ENCODE measurements at regions not wholly inside any gene's neighbourhood (a gene's known extent, or its start where the extent isn't known, plus 50 kb on each side); places are given as distances from the start of the nearest gene placed in this dataset.
"Not testable (repeated sequence)": the region's sequence is repeated elsewhere in the genome, so short reads cannot be mapped to it uniquely, and the experiment has no call there.

DNA sequence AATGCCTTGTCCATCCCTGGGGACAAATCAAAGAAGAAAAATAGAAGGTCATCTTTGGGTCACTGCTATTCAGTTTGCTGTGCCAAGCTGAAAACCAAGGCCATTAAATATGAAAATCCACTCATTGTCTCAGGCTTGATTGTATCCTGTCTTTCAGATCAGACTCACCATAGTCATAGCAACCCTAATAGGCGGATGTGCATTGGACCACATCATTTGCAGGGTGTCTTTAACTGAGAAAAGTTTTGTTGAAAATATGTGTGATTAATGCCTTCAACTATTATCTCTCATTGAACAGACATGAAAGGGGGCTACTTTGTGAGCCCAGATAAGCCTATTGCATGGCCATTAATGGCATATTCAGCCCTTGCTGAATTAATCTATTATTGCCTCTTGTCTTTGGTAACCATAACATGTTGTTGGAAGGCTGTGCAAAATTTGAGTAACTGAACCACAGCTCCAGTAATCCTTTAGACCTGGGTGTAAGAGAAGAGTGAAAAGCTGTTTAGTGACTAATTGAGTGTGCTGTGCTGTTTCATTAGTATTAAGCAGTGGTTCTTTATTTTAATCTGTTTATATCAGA is 453.6 kb upstream of the EPHA5 start:
- no peak for DNase-seq

DNA sequence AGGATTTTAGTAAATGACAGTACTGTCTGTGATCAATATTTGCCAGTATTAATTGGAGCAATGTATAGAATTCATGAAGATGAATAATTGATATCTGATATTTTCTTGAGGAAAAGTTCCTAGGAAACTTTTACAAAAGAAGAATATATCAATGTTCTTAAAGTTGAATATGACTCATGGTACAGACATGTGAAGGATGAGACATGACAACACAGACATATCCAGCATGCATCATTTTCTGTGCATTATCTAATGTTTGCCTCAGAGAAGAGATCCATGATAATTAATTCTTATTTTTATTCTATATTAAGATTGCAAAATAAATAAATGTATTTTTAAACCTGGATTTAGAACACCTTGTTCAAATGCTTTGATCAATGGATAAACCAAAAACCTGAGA is 452.9 kb upstream of the EPHA5 start:
- no peak for DNase-seq

DNA sequence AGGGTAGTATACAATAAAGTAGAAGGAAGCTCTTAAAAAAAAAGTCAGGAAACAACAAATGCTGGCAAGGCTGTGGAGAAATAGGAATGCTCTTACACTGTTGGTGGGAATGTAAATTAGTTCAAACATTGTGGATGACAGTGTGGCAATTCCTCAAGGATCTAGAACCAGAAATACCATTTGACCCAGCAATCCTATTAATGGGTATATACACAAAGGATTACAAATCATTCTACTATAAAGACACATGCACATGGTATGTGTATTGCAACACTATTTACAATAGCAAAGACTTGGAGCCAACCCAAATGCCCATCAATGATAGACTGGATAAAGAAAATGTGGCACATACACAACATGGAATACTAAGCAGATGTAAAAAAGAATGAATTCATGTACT is 444.9 kb upstream of the EPHA5 start:
- DNase-seq: not testable (repeated sequence)

DNA sequence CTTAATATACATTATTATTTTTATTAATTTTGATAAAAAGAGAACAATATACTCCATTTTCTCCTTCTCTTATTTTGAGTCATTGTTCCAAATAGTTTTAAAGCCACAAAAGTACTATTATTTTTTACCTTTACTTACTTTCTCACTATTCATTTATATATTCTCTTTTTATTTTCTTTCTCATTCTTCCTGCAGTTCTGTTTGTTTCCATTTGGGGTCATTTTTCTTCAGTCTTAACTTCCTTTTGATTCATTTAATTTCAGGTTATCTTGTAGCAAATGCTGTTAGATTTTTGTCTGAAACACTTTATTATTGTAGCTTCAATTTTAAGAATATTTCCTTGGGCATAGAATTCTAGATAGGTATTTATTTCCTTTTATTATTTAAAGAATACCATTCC is 438.6 kb upstream of the EPHA5 start:
- no peak for DNase-seq

DNA sequence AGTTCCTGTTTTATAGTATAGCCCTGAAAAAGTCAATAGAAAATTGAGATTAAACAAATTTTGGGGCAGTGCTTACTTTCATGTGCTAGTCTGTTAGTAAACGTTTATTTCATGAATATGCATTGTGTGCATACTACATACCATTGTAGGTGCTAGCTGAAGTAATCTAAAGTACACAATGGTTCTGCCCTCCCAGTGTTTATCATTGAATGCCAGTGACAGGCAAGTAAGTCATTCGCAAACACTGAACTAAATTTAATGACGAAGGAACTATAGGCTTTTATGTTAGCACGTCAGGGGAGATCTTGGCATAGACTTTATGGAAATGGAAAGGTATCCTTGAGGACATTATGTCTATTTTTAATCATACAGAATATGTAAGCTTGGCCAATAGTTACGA is 426.9 kb upstream of the EPHA5 start:
- DNase-seq: no peak

DNA sequence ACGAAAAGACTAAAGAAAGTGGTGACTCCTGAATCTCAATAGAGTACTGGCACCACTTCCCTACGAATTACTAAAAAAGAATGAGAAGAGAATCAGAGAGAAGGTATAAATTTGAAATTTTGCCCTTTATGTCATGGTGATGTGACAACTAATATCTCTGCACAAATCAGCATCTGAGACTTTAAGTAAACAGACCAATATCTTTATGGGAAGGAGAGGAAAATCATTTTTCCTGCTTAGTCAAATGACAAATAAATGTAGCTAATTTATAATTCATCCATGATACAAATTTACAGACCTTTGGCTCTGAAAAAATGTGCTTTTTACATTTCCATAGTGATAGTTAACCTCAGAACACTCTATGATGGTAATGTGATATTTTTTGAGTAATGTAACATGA is 424.8 kb upstream of the EPHA5 start:
- DNase-seq: no peak

DNA sequence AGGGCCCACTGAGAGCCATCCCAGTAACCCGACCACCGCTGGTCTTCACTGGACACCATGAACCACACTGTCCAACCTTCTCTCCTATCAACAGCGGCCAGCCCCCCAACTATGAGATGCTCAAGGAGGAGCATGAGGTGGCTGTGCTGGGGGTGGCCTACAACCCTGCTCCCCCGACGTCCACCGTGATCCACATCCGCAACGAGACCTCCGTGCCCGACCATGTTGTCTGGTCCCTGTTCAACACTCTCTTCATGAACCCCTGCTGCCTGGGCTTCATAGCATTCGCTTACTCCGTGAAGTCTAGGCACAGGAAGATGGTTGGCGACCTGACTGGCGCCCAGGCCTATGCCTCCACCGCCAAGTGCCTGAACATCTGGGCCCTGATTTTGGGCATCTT is 423.8 kb upstream of the EPHA5 start:
- no peak for DNase-seq

DNA sequence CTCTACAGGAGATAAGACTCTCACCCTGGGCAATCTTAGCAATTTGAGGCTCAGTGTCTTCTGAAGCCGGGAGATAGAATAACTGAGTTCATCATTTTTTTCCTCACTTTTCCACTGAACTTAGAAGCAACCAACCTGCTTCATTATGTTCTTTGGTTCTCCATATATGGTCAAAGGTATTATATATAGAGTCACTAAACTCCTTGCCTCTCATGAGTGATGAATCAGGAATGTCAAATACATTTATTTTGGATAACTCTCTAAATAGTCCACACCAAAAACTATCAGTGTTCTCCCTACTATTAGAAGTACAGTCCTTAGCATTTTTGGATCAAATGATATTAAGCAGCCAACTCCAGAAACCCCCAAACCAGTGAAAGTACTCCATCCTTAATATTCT is 421.5 kb upstream of the EPHA5 start:
- no peak for DNase-seq

DNA sequence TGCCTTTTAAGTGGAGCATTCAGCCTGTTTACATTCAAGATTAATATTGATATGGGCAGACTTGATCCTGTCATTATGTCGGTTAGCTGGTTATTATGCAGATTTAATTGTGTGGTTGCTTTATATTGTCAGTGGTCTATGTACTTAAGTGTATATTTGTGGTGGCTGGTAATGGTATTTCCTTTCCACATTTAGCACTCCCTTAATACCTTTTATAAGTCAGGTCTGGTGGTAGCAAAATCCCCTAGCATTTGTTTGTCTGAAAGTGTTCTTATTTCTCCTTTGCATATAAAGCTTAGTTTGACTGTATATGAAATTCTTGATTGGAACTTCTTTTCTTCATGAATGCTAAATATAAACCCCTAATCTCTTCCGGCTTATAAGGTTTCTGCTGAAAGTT is 403.7 kb upstream of the EPHA5 start:
- DNase-seq: no peak

DNA sequence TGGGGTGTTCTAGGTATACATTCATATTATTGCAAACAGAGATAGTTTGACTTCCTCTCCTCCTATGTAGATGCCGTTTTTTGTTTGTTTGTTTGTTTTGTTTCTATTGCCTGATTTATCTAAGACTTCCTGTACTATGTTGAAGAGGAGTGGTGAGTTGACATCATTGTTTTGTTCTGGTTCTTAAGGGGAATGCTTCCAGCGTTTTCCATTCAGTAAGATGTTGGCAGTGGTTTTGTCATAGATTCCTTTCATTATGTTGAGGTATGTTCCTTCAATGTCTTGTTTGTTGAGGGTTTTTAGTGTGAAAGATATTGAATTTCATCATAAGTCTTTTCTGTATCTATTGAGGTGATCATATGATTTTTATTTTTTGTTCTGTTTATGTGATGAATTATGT is 401.6 kb upstream of the EPHA5 start:
- no peak for DNase-seq

DNA sequence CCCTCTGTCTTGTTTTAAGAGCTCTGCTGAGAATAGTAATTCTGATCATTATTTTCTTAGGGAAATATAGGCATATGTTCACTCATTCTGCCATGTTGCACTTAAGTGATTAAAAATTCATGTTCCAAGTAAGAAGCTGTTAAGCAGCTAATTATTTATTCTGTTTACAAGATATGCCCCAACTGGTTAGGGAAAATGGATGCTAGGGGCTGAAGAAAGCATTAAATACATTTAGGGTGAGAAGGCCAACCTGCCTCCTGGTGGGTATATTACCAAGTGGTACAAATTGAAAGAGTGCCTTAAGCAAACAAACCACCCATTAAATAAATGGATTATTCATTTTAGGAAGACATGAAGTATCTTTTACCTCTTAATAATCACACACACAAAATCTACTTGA is 392.6 kb upstream of the EPHA5 start:
- DNase-seq: no peak

DNA sequence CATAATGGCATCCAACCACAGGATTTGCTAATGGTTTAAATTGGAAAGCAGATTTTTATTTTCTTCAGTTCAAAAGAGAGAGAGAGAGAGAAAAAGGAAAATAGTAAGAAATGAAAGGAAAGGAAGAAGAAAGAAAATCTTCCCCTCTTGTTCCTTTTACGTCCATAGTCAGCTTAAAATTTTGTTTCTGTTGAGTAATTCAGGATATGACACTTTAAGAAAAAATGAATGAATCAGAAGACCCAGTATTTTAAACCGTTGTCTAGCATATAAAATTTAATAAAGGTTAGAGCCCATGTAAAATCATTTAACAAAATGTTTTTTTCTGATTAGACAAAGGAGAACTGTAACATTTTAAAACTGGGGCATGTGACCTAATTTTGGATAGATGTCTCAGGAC is 391.8 kb upstream of the EPHA5 start:
- no peak for DNase-seq

DNA sequence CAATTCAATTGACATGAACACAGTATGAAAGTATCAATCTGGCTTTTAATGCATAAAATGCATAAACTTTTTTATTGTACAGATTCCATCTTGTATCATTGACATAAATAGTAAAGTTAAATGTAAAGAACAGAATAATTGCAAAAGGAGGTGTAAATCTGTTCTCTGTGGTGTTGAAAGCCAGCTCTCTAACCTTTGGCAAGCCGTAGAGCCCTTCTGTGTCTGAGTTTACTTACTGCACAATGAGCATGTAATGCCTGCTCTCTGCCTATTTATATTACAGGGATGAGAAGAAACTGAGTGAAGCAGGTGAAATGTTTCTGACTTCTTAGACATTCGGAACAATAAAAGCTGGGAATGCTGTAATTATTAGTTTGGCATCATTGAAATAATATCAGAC is 389.3 kb upstream of the EPHA5 start:
- DNase-seq: no peak

DNA sequence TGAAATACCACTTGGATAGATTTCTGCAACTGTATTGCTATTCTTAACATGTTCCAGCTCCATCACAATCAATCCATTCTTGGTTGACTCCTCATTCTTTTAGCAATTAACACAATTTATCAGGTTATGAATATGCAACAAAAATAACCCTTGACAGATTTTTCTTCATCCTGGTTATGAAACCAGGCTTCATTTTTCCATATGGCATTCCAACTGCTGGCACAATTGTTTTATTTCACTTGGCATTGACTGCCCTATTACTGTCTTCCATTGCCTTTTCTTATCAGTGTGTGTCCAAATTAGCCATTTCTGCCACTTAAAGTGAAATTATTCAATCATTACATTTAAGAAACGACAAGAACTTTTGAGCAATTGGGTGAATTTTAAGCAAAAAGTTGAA is 388.8 kb upstream of the EPHA5 start:
- no peak for DNase-seq

DNA sequence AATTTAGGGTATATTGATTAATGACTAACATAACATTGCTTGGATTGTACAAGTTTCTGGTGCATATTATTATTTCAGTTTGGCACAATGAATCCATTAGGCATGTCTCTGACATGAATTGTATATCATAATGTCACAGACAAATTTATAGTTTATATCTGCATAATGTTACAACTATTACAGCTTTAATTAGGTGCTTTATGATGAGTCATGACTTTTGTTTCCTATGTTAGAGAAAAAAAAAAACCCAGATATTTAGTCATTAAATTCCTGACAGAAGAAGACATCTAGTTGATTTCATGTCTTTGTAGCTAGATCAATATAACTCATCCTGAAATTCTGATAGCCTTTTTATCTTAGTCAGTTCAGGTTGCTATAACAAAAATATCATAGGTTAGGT is 385.7 kb upstream of the EPHA5 start:
- DNase-seq: no peak

DNA sequence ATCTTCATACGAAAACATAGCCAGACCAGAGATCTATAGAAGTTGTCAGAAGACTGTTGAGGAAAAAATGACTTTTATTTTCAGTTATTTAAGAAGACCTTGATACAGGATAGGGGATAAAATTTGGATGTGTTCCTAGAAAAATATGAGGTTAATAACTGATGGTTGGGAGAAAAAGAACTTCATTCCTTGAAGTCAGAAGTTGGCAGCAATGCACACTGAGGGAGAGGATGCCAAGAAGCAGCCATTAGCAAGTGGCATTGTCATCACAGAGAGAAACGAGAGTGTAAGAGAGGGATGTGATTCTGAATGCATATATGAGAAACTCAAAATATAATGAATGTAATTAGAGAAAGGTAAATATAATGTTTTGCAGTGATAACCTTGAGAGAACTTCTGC is 382.1 kb upstream of the EPHA5 start:
- no peak for DNase-seq

DNA sequence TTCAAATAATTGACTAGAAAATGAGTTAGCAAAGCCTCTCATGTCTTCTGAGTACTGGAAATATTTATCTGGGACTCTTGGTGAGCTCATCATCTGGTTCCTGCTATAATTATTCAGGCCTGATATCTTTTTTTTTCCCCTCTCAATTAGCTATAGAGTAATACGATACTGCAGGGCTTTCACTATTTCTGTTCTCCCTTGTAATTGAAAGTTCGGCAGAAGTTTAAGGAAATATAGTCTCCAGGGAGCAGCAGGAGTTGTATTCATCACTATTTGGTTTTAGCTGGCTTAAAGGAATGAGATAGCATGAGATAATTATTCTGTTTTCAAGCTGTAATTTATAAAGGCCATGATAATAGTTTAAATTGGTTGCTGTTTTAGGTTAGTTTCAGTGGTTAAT is 378.6 kb upstream of the EPHA5 start:
- DNase-seq: no peak

DNA sequence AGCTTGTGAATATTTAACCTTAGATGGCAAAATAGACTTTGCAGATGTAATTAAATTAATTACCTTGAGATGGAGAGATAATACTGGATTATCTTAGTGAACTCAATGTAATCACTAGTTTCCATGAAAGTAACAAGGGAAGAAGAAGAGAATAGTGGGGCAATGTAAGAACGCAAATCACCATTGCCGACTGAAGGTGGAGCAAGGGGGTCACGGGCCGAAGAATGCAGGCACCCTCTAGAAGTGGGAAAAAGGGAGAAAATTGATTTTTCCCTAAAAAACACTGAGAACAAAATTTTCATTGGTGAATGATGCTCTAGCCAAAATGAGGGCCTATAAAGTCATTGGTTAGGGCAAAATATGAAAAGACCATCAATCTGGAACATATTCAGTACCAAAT is 375.6 kb upstream of the EPHA5 start:
- DNase-seq: no peak

DNA sequence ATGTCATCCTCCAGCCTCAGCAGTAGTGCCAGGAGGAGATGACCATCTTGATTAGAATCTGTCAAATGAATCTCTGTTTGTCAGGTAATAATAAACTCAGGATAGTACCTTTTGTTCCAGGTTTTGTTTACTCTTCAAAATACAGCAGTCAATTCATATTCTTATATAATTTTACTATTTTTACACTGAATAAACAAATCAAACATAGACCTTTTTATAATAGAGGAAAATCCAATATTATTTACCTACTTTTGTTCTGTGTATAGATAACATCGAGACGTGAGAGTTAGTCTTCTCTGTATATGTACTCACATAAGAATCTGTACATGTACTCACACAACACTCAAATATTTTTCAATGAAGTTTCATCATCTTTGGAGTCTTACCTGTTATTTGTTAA is 365.4 kb upstream of the EPHA5 start:
- DNase-seq: no peak

DNA sequence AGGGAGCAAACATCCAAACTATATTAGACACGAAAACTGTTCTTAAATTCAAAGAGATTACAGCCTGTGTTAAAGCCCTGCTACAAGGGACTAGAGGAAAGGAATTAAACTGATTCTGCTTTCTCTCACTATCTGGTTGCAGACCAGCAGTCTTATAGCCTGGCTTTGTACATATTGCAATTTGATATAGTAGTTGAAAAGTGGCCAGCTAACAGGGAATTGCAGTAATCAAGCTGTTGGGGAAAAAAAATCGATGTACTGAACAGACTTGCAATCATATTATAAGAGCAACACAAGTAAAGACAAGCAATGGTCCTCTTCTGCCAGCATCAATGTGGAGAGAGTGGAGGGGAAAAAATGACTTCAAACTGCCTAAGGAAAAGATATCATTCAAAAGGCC is 364.4 kb upstream of the EPHA5 start:
- no peak for DNase-seq

DNA sequence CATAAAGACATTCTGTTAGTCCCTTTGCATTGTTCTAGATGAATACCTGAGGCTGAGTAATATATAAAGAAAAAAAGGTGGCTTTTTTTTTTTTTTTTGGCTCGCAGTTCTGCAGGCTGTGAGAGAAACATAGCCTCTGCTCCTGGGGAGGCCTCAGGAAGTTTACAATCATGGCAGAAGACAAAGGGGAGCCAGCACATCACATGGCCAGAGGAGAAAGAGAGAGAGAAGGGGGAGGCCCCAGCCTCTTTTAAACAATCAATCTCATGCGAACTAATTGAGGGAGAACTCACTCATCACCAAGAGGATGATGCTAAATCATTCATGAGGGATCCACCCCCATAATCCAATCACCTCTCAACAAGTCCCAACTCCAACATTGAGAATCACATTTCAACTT is 364.0 kb upstream of the EPHA5 start:
- DNase-seq: no peak

DNA sequence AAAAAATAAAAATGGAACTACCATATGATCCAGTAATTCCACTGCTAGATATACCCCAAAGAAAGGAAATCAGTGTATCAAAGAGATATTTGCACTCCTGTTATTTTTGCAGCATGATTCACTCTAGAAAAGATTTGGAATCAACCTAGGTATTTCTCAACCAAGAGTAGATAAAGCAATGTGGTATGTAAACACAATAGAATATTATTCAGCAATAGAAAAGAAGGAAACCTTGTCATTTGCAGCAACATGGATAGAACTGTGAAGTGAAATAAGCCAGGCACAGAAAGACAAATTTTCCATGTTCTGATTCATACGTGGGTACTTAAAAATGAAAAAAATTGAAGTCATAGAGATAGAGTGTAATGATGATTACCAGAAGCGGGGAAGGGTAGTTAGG is 362.3 kb upstream of the EPHA5 start:
- no peak for DNase-seq

DNA sequence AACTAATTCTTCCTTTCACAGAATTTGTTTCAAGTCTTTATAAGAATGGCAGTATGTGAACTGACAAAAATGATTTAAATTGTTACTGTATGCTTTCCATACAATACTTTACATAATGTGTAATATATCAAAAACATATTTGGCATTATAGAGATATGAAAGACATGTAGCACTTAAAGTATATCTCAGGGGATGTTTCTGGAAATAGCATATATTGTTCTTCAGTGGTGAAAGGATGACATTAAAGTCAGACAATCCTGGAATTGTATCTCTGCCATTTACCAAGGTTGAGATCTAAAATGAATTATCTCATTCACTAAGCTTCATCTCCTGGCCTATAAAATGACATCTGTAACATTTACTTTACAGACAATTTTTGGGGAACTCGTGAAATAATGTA is 358.4 kb upstream of the EPHA5 start:
- DNase-seq: no peak

DNA sequence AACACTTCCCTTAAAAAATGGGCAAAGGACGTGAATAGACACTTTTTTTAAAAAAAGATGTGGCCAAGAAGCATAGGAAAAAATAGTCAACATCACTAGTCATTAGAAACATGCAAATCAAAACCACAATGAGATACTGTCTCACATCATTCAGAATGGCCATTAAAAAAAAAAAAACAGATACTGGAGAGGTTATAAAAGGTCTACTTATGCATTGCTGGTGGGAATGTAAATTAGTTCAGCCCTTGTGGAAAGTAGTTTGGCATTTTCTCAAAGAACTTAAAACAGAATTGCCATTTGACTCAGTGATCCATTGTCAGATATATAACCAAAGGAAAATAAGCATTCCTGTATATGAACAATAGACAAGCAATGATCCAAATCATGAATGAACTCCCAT is 352.8 kb upstream of the EPHA5 start:
- DNase-seq: no peak

DNA sequence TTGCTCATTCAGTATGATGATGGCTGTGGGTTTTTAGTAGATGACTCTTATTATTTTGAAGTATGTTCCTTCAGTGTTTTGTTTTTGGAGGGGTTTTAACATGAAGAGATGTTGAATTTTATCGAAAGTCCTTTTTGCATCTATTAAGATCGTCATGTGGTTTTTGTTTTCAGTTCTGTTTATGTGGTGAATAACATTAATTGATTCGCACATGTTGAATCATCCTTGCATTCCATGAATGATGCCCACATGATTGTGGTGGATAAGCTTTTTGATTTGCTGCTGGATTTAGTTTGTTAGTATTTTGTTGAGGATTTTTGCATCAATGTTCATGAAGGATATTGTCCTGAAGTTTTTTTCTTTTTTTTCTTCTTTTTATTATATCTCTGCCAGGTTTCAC is 347.4 kb upstream of the EPHA5 start:
- DNase-seq: no peak

DNA sequence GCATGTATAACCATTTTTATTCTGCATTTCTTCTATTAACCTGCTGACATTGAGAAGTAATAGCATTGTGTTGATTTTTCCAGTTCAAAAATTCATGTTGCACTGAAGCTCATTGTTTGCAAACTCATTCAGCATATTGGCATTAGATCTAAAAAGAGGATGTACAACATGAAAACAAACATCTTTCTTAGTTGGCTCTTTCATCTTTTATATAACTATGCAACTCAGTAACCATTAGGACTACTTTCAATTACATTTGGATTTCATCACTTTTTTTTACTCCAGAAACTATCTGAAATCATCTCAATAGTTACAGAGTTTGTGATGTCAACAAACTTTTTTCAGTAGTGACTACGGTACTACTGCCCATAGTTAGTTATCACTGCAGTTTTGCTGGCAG is 346.0 kb upstream of the EPHA5 start:
- DNase-seq: no peak

All from right kidney (tissue), 1 donor.